PC-9 (cell line): ENCODE measurements at regions not wholly inside any gene's neighbourhood (a gene's known extent, or its start where the extent isn't known, plus 50 kb on each side); places are given as distances from the start of the nearest gene placed in this dataset.

Experiments
- BruUV-seq: library from RNA; stranded (reverse); fragments of 400-500 nt; replicated peaks from 2 replicates; lab custom pipeline; 2021; lab: Mats Ljungman, UMichigan
- CTCF ChIA-PET: fragments of 300-600 bp; sonication (Branson Sonifier 250); formaldehyde crosslinking; loops from one replicate; lab custom pipeline; 2022; ENCODE audit warnings: antibody characterized with exemption; lab: Charles Lee
- POLR2A ChIA-PET: fragments of 300-600 bp; sonication (Branson Sonifier 250); formaldehyde crosslinking; loops from one replicate; lab custom pipeline; 2022; ENCODE audit warnings: antibody characterized with exemption; ENCODE audit not compliant: unreplicated experiment; lab: Charles Lee
- DNase-seq, 2 experiments: peaks; one replicate each; pipeline versions ENCODE4 v3.0.0 to v3.0.0-alpha.2; 2015 to 2022; ENCODE audit warnings: mixed read lengths in 1 of 2
- H2AFZ ChIP-seq: fragments of 200-600 bp; sonication (generic); 2 replicates; pipeline ENCODE4 v1.8.1; 2017; ENCODE audit warnings: antibody characterized with exemption
- H3F3A ChIP-seq: fragments of 200-600 bp; sonication (generic); 2 replicates; pipeline ENCODE4 v1.8.1; 2017; ENCODE audit warnings: antibody characterized with exemption, mild to moderate bottlenecking, low read depth; ENCODE audit not compliant: insufficient read depth
- H3K27ac ChIP-seq: fragments of 200-600 bp; sonication (generic); 2 replicates; pipeline ENCODE4 v1.6.1; 2016; ENCODE audit warnings: mixed run types
- H3K27me3 ChIP-seq: fragments of 200-600 bp; sonication (generic); 2 replicates; pipeline ENCODE4 v1.6.1; 2016; ENCODE audit warnings: low read depth, mixed run types; ENCODE audit not compliant: insufficient read depth
- H3K36me3 ChIP-seq: fragments of 200-600 bp; sonication (generic); 2 replicates; pipeline ENCODE4 v1.6.1; 2016; ENCODE audit warnings: low read depth, mixed run types
- H3K4me1 ChIP-seq: fragments of 200-600 bp; sonication (generic); replicated peaks from 2 replicates; pipeline ENCODE4 v1.6.1; 2016; ENCODE audit warnings: mixed run types; ENCODE audit not compliant: insufficient read depth
- H3K4me2 ChIP-seq: fragments of 200-600 bp; sonication (generic); 2 replicates; pipeline ENCODE4 v1.6.1; 2017; ENCODE audit warnings: mixed run types
- H3K4me3 ChIP-seq: fragments of 200-600 bp; sonication (generic); 2 replicates; pipeline ENCODE4 v1.6.1; 2016; ENCODE audit warnings: mixed run types
- H3K79me2 ChIP-seq: fragments of 200-600 bp; sonication (generic); 2 replicates; pipeline ENCODE4 v1.6.1; 2017; ENCODE audit warnings: low read depth, mixed run types
- H3K9me2 ChIP-seq: fragments of 200-600 bp; sonication (generic); 2 replicates; pipeline ENCODE4 v1.8.1; 2017; ENCODE audit warnings: mild to moderate bottlenecking; ENCODE audit not compliant: insufficient read depth
- H3K9me3 ChIP-seq: fragments of 200-600 bp; sonication (generic); 2 replicates; pipeline ENCODE4 v1.8.1; 2016; ENCODE audit warnings: low read depth; ENCODE audit not compliant: insufficient read depth
- H4K20me1 ChIP-seq: fragments of 200-600 bp; sonication (generic); 2 replicates; pipeline ENCODE4 v1.8.1; 2017; ENCODE audit not compliant: insufficient read depth
- EZH2 ChIP-seq: fragments of 200-600 bp; sonication (generic); IDR thresholded peaks from 2 replicates; pipeline ENCODE4 v1.8.0; 2017; ENCODE audit warnings: antibody characterized with exemption, low read depth
- intact Hi-C: fragments of 100-400 bp; cut with micrococcal nuclease; formaldehyde crosslinking; loops from one replicate; pipeline ENCODE4 v1.10.0; 2022; ENCODE audit not compliant: unreplicated experiment
- TF ChIP-seq, protein P1 (sequence below): fragments of 200-600 bp; sonication (generic); conservative IDR thresholded peaks from 2 replicates; pipeline ENCODE4 v1.6.1; 2017; ENCODE audit warnings: mixed run types, antibody characterized with exemption, mild to moderate bottlenecking, moderate library complexity

DNA sequence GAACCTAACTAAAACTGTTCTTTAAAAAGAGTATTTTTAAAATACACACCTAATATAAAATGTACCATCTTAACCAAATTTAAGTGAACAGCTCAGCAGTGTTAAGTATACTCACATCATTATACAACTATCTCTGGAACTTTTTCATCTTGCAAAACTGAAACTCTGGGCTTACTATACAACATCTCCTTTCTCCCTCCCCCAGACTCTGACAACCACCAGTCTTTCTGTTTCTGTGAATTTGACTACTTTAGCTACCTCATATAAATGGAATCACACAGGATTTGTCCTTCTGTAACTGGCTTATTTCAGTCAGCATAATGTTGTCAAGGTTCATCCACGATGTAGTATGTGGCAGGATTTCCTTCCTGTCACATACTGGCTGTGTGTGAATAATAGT is 93.5 kb downstream of the FOXD1 start:
- Histone ChIP-seq H3K4me1 (no peaks in the 10 kb centered on the region), H3K9me3 (peaks cover 7% of the 10 kb centered on the region; the same call in 1 of the 2 replicates), H3F3A (no peaks in the 10 kb centered on the region), H2AFZ (no peak overlapping the region), H3K27ac (no peak overlapping the region), H3K9me2 (no peaks in the 10 kb centered on the region), H3K79me2 (no peaks in the 10 kb centered on the region), H3K4me2 (no peak overlapping the region), H4K20me1 (no peaks in the 10 kb centered on the region), H3K36me3 (no peaks in the 10 kb centered on the region), H3K27me3 (no peaks in the 10 kb centered on the region), H3K4me3 (no peak overlapping the region)
- ChIA-PET CTCF (no interaction called here), POLR2A (interaction anchor here (0.6 kb wide), 1 partner anchor 385 kb away, joined by 32 read pairs; no protein-coding TSS in a partner anchor)
- TF ChIP-seq EZH2 = no peak
- TF ChIP-seq, protein P1, sequence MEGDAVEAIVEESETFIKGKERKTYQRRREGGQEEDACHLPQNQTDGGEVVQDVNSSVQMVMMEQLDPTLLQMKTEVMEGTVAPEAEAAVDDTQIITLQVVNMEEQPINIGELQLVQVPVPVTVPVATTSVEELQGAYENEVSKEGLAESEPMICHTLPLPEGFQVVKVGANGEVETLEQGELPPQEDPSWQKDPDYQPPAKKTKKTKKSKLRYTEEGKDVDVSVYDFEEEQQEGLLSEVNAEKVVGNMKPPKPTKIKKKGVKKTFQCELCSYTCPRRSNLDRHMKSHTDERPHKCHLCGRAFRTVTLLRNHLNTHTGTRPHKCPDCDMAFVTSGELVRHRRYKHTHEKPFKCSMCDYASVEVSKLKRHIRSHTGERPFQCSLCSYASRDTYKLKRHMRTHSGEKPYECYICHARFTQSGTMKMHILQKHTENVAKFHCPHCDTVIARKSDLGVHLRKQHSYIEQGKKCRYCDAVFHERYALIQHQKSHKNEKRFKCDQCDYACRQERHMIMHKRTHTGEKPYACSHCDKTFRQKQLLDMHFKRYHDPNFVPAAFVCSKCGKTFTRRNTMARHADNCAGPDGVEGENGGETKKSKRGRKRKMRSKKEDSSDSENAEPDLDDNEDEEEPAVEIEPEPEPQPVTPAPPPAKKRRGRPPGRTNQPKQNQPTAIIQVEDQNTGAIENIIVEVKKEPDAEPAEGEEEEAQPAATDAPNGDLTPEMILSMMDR = no peak
- DNase-seq = no peak
- BruUV-seq = no TSS peak
- intact Hi-C loops = no loop called here

GRCh38 chr5:73354406-73354805 is 94.2 kb downstream of the FOXD1 start:
- H3K4me1 ChIP-seq = no peaks in the 10 kb centered on the region
- intact Hi-C loops = no loop called here
- TF ChIP-seq, protein P1 = no peak
- TF ChIP-seq EZH2 = no peak
- no peaks in the 10 kb centered on the region for H4K20me1 ChIP-seq
- H3K79me2 ChIP-seq = no peaks in the 10 kb centered on the region
- H3K4me3 ChIP-seq = no peak overlapping the region
- H3K36me3 ChIP-seq = no peaks in the 10 kb centered on the region
- DNase-seq = no peak
- H3K9me3 ChIP-seq = peaks cover 13% of the 10 kb centered on the region
- CTCF ChIA-PET = no interaction called here
- no peak overlapping the region for H2AFZ ChIP-seq
- H3F3A ChIP-seq = no peaks in the 10 kb centered on the region
- BruUV-seq = no TSS peak
- POLR2A ChIA-PET = interaction anchor here (0.6 kb wide), 2 partner anchors 45 to 385 kb away, joined by 8 to 32 read pairs; no protein-coding TSS in a partner anchor
- no peaks in the 10 kb centered on the region for H3K9me2 ChIP-seq
- H3K4me2 ChIP-seq = no peak overlapping the region
- H3K27me3 ChIP-seq = no peaks in the 10 kb centered on the region
- H3K27ac ChIP-seq = no peak overlapping the region

- Histone ChIP-seq H3K9me3 (peaks cover 7% of the 10 kb centered on the region), H3K36me3 (no peaks in the 10 kb centered on the region), H3K27me3 (no peaks in the 10 kb centered on the region), H3K4me3 (no peak overlapping the region), H3K9me2 (no peaks in the 10 kb centered on the region), H4K20me1 (no peaks in the 10 kb centered on the region), H3K4me2 (no peak overlapping the region), H3F3A (no peaks in the 10 kb centered on the region), H3K79me2 (no peaks in the 10 kb centered on the region), H3K27ac (no peak overlapping the region), H3K4me1 (no peaks in the 10 kb centered on the region), H2AFZ (no peak overlapping the region)
- ChIA-PET CTCF (no interaction called here), POLR2A (no interaction called here)
- no TSS peak for BruUV-seq
- intact Hi-C loops = no loop called here
- no peak for DNase-seq
- TF ChIP-seq, protein P1 = no peak
- TF ChIP-seq EZH2 = no peak
Observed at GRCh38 chr5:73352649-73353230, 95.8 kb downstream of the FOXD1 start.
